ENCODE measurements at regions not wholly inside any gene's neighbourhood (a gene's known extent, or its start where the extent isn't known, plus 50 kb on each side); places are given as distances from the start of the nearest gene placed in this dataset.

DNA sequence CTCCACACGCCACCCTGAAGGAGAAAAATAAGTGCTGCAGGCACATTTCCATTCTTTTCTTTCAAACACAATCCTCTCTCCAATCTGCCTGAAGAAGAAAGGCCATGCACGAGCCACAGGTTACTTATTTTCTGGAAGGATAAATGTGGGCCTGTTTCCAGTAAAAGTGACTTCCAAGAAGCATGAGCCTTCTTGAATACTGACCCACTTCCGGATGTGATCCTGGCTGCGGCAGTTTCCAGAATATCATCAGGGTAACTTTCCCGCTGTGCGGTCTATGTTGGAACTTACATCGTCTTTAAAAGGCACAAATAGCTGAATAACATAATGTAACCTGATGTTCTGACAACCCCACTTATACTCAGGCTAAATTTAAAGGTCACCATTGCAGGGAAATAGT is 66.3 kb upstream of the TAPT1 start:
- TF ChIP-seq CTCF (IDR thresholded peaks at IDR 0.05): no peak
- TF ChIP-seq POLR2A (IDR thresholded peaks at IDR 0.05): no peak

Measured in uterus (tissue), 2 donors.